ENCODE measurements at regions not wholly inside any gene's neighbourhood (a gene's known extent, or its start where the extent isn't known, plus 50 kb on each side); places are given as distances from the start of the nearest gene placed in this dataset.

DNA sequence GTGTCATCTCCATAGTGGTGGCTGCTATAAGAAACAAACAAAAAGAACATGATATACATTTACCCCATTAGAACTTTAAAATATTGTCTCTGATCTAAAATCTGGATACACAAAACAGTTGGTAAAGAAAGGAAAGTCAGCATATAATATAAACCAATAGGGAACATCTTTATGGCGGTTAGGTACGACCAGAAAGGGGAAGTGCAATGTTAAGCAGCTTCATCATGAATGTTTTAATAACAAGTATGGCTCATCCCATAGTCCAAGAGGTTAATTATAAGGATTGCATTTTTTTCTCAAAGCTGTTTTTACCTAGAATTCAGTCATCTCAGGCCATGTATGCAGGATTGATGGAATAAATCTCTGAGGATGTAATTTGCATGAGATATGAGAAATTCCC, 1869.7 kb downstream of the PCDH7 start:
- Mint-ChIP-seq H3K36me3 (no peaks in the 10 kb centered on the region), H3K4me3 (no peak overlapping the region), H3K9me3 (peaks cover 17 to 28% of the 10 kb centered on the region in 2 donors), H3K4me1 (no peaks in the 10 kb centered on the region), H3K27ac (no peak overlapping the region), H3K27me3 (ENCODE audit: low read depth in 2 of 2) (no peaks in the 10 kb centered on the region)
- intact Hi-C loops (cut with micrococcal nuclease): no loop called here
- H3K4me1 ChIP-seq (ENCODE audit: control insufficient read depth, insufficient read depth, low read length): no peaks in the 10 kb centered on the region
- 0% methylated on average over 1 of the region's 2 CpGs for WGBS (ENCODE audit: insufficient coverage)
- no peak overlapping the region for H3K27ac ChIP-seq (ENCODE audit: low read length)
- DNase-seq (no peak), ATAC-seq (no peak)
- H3K4me3 ChIP-seq (ENCODE audit: low read length): no peak overlapping the region
- no peaks in the 10 kb centered on the region for H3K36me3 ChIP-seq (ENCODE audit: control insufficient read depth, insufficient read depth, low read length)
- H3K9me3 ChIP-seq (ENCODE audit: control insufficient read depth, insufficient read depth, low read length): no peaks in the 10 kb centered on the region
- TF ChIP-seq, protein P1, sequence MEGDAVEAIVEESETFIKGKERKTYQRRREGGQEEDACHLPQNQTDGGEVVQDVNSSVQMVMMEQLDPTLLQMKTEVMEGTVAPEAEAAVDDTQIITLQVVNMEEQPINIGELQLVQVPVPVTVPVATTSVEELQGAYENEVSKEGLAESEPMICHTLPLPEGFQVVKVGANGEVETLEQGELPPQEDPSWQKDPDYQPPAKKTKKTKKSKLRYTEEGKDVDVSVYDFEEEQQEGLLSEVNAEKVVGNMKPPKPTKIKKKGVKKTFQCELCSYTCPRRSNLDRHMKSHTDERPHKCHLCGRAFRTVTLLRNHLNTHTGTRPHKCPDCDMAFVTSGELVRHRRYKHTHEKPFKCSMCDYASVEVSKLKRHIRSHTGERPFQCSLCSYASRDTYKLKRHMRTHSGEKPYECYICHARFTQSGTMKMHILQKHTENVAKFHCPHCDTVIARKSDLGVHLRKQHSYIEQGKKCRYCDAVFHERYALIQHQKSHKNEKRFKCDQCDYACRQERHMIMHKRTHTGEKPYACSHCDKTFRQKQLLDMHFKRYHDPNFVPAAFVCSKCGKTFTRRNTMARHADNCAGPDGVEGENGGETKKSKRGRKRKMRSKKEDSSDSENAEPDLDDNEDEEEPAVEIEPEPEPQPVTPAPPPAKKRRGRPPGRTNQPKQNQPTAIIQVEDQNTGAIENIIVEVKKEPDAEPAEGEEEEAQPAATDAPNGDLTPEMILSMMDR (IDR thresholded peaks at IDR 0.05): no peak
- H3K27me3 ChIP-seq (ENCODE audit: control insufficient read depth, insufficient read depth, low read length): no peaks in the 10 kb centered on the region

DNA sequence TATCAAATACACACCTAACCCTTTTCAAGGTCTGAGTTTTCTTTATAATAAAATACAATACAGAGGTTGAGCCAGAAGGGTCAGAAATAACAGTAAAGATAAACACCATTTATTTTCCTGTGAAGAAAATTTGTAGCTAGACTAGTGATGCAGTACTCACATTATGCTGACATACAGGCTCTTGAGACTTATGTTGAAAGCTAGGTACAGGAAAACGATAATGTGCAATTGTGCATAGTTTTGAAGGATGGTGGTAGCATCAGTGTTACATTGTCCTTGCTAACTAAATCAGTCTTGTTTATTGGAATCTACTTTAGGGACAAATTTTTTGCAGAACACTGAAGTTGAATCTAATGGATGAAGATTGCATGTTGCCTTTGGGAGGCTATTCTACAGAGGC, 1877.2 kb downstream of the PCDH7 start:
- H3K4me3 Mint-ChIP-seq: no peak overlapping the region
- no peaks in the 10 kb centered on the region for H3K4me1 Mint-ChIP-seq
- no peaks in the 10 kb centered on the region for H3K27me3 Mint-ChIP-seq (ENCODE audit: low read depth in 2 of 2)
- Histone ChIP-seq H3K4me3 (ENCODE audit: low read length) (no peak overlapping the region), H3K9me3 (ENCODE audit: control insufficient read depth, insufficient read depth, low read length) (no peaks in the 10 kb centered on the region), H3K4me1 (ENCODE audit: control insufficient read depth, insufficient read depth, low read length) (no peaks in the 10 kb centered on the region), H3K27ac (ENCODE audit: low read length) (no peak overlapping the region), H3K27me3 (ENCODE audit: control insufficient read depth, insufficient read depth, low read length) (no peaks in the 10 kb centered on the region), H3K36me3 (ENCODE audit: control insufficient read depth, insufficient read depth, low read length) (no peaks in the 10 kb centered on the region)
- no peaks in the 10 kb centered on the region for H3K36me3 Mint-ChIP-seq
- H3K27ac Mint-ChIP-seq: no peak overlapping the region
- DNase-seq: no peak
- peaks cover 11 to 17% of the 10 kb centered on the region in 2 donors for H3K9me3 Mint-ChIP-seq
- no peak for ATAC-seq
- 72% methylated on average over 1 of the region's 1 CpG for WGBS (ENCODE audit: insufficient coverage)
- TF ChIP-seq, protein P1 (IDR thresholded peaks at IDR 0.05): no peak
- intact Hi-C loops (cut with micrococcal nuclease): no loop called here

DNA sequence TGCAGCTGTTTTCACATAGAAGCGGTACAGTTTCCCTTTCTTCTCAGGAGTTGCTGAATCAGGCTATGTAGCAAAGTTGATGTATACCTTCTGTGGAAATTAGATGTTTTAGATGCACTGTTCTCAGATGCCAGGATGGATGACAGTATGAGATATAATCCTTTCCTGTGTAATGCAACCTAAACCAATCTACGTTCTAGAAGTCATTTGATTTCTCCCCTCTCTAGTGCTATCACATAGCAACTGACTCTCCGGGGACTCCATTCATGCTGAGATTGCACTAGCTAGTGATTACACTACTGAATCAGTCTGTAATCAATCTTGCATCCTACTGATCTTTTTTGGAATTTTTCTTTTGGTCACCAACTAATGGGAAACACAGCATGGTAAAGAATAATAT, 1881.7 kb downstream of the PCDH7 start:
- TF ChIP-seq, protein P1 (IDR thresholded peaks at IDR 0.05): no peak
- Histone ChIP-seq H3K27ac (ENCODE audit: low read length) (no peak overlapping the region), H3K4me1 (ENCODE audit: control insufficient read depth, insufficient read depth, low read length) (no peaks in the 10 kb centered on the region), H3K4me3 (ENCODE audit: low read length) (no peak overlapping the region), H3K9me3 (ENCODE audit: control insufficient read depth, insufficient read depth, low read length) (peaks cover 4% of the 10 kb centered on the region), H3K36me3 (ENCODE audit: control insufficient read depth, insufficient read depth, low read length) (no peaks in the 10 kb centered on the region), H3K27me3 (ENCODE audit: control insufficient read depth, insufficient read depth, low read length) (no peaks in the 10 kb centered on the region)
- Mint-ChIP-seq H3K4me3 (no peak overlapping the region), H3K36me3 (no peaks in the 10 kb centered on the region), H3K27me3 (ENCODE audit: low read depth in 2 of 2) (no peaks in the 10 kb centered on the region), H3K4me1 (no peaks in the 10 kb centered on the region), H3K9me3 (peaks cover 2 to 10% of the 10 kb centered on the region in 2 donors), H3K27ac (no peak overlapping the region)
- 91% methylated on average over 3 of the region's 3 CpGs for WGBS (ENCODE audit: insufficient coverage)
- intact Hi-C loops (cut with micrococcal nuclease): no loop called here
- no peak for DNase-seq
- no peak for ATAC-seq

DNA sequence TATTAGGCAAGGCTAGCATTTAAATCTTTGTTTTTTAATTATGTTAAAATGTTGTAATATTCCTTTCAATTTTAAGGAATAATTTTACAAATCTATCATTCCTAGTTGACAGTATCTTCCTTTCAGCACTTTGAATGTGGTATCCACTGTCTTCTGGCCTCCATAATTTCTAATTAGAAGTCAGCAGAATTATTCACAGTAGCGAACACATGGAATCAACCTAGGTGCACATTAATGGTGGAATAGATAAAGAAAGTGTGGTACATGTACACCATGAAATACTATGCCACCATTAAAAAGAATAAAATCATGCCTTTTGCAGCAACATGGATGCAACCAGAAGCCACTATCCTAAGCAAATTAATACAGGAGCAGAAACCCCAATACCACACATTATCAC, 1887.8 kb downstream of the PCDH7 start:
- Mint-ChIP-seq H3K4me3 (no peak overlapping the region), H3K27ac (no peak overlapping the region), H3K9me3 (peaks cover 18 to 19% of the 10 kb centered on the region in 2 donors), H3K27me3 (ENCODE audit: low read depth in 2 of 2) (no peaks in the 10 kb centered on the region), H3K36me3 (peaks cover 17% of the 10 kb centered on the region), H3K4me1 (no peaks in the 10 kb centered on the region)
- no peak for ATAC-seq
- H3K4me1 ChIP-seq (ENCODE audit: control insufficient read depth, insufficient read depth, low read length): no peaks in the 10 kb centered on the region
- no peak overlapping the region for H3K4me3 ChIP-seq (ENCODE audit: low read length)
- DNase-seq: no peak
- intact Hi-C loops (cut with micrococcal nuclease): no loop called here
- TF ChIP-seq, protein P1 (IDR thresholded peaks at IDR 0.05): no peak
- peaks cover 7% of the 10 kb centered on the region for H3K9me3 ChIP-seq (ENCODE audit: control insufficient read depth, insufficient read depth, low read length)
- H3K27me3 ChIP-seq (ENCODE audit: control insufficient read depth, insufficient read depth, low read length): no peaks in the 10 kb centered on the region
- no peaks in the 10 kb centered on the region for H3K36me3 ChIP-seq (ENCODE audit: control insufficient read depth, insufficient read depth, low read length)
- no peak overlapping the region for H3K27ac ChIP-seq (ENCODE audit: low read length)
- WGBS (ENCODE audit: insufficient coverage): no CpG with 5 or more reads among the region's 1 CpG

Data from natural killer cell (primary cell).